Stimulated activated CD8-positive, alpha-beta memory T cell treated with anti-CD3 and anti-CD28 coated beads, Interleukin-7, amount 100 ng/mL, for 24 hours (primary cell): ENCODE measurements at regions not wholly inside any gene's neighbourhood (a gene's known extent, or its start where the extent isn't known, plus 50 kb on each side); places are given as distances from the start of the nearest gene placed in this dataset.

Source experiments
- DNase-seq: peaks from one replicate; pipeline ENCODE4 v3.0.0-alpha.2; 2020; ENCODE audit warnings: low read depth

DNA sequence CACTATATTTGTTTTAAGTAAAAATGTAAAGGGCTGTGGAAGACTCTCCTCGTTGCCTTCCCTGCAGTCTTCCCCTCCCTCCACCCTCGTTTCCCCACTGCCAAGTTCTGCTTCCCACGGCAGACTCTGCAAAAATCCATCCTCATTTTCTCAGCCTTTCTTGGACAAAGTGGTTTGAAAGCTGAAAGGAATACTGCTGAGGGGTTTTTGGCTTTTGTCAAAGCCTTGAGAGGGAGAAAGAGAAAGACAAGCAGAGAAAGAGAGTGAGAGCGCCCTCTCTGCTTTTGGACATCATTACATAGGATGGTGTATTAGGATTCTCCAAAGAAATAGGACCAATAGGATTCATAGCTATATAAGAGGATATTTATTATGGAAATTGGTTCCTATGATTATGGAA lies 455.9 kb upstream of the SOX11 start:
- no peak for DNase-seq

DNA sequence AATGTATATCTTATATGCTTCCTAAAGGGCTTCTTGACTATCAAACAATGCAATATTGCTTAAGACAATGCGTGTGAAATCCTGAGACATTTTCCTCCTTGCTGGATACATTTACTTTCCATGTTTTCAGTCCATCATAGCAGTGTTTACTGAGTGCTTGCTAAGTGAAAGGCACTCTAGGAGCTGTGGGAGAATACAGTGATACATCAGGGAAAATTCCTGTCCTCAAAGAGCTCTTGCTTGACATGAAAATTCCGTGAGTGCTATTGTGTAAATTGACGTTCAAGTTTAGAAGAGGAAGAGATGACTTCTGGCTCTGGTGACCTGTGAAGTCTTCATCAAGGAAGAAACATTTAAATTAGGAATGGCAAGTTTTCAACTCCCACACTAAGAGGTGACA lies 449.4 kb upstream of the SOX11 start:
- DNase-seq: no peak

DNA sequence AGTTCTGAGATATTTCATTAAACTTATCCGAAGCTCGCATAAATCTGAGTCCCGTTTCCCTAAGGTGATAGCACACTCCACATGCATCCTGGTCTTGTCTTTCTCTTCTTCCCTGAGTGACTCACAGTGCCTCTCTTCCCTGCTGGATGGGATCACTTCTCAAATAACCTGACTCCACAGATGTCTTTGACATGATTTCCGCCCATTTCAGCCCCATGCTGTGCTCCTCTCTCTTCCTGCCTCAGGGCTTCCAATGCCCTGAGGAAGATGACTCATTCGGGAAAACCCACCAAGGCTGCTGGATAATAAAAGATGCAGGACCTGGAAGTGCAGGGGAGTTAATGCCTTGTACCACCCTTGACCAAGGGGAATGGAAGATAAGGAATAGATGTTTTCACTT lies 441.7 kb upstream of the SOX11 start:
- DNase-seq: no peak

DNA sequence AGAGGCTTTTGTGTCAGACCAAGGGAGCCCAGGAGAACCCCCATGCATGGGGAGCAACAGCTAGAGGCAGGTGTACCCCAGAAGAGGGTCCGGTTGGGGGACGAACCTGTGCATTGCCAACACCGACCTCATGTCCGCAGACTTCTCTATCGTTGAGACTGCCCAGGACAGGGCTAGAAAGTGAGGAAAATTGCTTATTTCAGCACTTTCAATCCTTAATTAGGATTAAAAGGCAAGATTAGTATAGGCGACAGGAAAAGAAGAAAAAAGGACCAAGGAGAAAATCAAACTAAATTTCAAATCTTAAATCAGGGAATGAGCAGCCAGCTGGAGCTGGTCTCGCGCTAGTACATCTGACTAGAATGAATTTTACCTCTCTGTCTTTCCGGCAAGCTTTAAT lies 438.9 kb upstream of the SOX11 start:
- no peak for DNase-seq

DNA sequence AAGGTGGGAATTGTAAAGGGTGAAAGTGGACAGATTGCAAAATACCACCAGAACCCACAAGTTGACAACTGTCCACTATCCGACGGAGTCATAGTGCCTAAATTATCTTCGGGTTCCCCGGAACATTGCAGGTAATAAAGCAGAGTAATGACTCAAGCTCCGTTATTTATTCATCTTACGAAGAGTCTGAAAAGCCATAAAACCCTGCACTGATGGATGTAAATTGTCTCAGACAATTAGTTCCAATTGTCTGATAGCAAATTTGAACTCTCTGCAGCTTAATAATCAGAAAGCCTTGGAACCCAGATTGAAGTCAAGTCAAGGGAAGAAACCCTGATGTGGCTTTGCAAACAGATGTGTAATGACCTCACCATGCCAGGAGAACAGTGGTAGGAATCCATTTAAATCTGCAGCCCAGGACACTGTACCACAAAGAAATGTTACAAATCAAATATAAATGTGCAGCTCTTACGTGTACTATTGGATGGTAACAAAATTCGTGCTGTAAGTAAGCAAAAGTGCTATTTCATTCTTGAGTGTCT lies 437.3 kb upstream of the SOX11 start:
- no peak for DNase-seq

DNA sequence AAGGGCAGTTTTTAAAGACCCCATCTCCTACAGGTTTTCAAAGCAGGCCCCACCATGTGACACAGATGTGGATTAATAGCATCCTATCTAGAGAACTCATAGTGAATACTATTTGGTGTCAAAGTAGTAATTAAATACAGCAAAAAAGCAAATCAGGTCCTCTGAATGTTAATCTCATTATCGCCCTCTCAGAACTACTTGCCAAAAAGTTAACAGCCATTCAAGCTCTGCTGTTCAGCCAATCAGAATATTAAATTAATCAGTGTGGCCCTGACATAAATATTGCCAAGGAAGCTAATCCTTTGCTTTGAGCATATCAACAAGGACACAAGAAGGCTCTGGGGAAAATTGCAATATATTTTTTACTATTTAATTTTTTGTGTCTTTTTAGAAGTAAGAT lies 428.9 kb upstream of the SOX11 start:
- no peak for DNase-seq

DNA sequence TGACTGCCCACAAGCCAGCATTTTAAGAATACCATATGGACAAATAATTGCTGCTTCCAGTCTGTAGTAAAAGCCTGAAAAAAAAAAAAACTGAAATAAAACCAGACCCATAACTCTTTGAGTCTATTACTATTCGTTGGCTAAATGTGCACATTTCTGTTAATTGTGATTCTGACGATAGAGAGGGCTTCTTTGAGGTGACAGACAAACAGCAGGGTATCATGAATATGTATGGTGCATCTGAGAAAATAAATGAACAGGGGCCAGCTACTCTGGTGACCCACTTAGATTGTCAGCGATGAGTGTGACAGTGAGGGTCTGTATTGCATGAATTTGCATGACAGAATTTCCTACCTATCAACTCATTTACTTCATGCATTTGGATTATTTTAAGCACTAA lies 427.8 kb upstream of the SOX11 start:
- DNase-seq: no peak

DNA sequence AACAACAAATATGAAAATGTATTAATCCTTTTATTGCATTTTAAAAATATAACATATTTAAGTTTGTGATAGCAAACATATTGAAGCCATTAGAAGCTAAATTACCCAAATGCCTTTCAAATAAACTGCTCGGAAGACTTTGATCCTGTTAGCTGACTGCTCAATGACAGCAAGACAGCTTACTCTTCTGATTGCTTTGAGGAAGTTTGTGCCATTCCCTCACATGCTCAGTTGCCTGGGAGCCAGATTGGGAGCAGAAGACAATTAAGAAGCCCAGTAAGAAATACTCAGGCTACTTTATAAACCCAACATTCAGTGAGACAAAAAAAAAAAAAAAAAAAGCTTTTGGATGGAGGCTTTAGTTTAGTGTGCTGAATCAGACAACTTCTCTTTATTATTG lies 407.1 kb upstream of the SOX11 start:
- no peak for DNase-seq

DNA sequence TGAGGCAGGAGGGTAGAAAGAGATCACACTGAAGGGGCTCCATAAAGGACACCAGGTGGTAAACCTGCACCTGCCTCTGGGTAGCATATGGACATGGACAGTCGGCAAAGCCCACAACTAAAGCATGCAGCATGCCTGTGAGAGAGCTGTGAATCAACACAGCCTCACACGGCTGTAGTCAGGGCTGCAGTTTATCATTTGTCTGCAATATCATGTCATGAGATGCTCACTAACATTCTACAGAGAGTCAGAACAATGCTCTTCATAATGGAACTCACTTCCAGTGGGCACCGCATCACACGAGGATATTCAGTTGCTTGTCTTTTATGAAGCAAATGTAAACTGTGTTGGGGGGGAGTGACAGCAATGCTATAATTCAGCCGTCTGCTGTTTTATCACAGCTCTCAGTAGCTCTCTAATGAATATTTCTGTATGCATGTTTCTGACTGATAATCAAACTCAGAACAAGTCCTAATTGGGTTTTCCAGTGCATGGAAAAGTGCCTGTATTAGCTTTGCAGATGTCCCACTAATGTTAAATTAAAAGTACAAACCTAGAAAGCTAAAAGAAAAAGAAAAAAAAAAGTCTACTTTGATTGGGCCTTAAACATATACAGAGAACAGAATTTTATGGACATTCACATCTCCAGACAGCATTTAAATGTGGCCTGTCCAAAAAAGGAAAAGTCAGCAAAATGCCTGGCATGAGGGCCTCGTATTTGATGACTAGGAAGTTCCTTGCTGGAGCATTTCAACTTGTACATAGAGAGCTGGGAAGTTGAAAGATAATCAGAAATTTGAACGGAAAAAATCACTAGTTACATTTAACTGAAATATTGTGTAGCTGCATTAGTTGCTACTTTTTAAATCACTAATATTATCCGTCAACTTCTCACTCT lies 406.1 kb upstream of the SOX11 start:
- DNase-seq: no peak

DNA sequence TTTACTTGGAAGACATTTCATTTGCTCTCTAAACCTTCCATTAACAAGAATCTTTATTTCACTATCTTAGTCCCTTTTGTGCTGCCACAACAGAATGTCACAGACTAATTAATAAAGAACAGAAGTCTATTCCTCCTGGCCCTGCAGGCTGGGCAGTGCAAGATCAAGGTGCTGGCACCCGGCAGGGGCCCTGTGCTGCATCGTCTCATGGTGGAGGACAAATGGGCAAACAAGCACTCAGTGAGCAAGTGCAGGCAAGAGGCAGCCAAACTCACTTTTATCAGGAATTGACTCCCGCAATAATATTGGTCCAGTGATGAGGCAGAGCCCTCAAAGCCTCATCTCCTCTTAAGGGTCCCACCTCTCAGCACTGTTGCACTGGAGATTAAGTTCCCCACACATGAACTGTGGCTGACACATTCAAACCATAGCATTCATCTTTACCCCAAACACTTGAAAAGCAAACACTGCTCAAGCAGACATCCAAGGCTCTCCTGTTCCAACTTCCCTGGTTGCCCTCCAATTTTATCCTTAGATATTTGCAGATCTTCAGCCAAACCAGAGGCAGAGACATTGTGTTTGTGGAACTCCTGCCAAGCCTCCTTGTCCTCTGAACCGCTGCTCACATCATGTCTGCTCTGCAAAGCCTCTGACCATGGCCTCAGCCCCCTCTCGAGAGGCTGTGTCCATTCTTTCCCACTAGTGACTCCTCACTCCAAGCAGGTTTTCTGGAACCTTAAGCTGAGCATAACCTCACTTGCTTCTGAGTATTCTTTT lies 404.4 kb upstream of the SOX11 start:
- DNase-seq: no peak

DNA sequence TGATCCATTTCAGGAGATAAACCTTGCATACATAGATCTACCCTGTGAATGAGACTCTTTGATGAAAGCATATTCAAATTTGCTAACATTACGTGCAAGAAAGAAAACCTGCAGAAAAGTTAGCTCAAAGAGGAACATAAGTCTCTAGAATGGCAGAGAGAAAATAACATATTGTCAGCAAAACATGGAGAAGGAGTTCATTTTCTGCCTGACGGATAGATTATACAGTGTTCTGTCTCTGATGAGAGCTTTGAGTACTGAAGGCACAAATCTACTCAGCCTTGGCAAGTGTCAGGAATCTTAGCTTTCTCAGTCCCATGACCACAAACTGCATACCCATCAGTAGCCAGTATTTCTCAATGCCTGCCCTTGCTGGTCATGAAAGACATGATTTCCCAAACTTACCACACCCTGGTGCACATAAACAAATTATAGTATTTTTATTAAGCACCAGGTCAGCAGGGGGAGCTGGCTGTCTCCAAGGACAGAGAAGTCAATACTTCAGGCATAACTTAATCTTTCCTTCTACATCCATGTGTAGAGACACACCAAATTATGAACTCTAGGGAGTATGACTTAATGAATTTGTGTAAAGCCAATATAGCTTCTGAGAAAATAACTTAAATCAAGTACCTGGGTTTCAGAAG lies 401.2 kb upstream of the SOX11 start:
- DNase-seq: no peak

DNA sequence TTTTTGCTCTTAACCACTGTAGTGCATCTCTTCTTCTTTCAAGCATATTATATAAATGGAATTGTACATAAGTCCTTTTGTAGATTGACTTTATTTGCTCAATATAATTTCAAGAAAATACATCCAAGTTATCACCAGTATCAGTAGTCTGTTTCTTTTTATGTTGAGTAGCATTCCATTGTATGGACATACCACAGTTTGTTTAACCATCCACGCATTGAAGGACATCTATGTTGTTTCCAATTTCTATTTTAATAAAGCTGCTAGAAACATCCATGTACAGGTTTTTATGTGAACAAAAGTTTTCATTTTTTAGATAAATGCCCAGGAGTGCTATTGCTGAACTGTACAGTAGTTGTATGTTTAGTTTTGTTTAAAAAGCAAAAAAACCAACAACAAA lies 387.5 kb upstream of the SOX11 start:
- no peak for DNase-seq

DNA sequence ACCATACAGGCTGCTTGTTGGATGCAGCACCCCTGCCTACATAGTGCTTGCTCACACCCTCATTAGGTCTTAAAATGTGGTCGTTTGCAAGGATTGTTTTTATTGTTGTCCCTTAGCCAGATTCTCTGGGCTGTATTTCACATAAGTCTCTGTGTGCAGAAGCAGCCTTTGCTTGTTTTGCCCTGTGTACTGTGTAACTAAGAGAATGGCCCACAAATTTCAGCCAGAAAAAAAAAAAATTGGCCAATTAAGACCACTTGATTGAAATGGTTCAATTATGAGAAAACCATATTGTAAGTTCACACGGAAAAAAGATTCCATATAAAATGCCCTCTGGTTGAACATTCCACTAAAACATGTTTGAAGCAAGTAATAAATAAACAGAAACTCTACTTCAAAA lies 377.1 kb upstream of the SOX11 start:
- no peak for DNase-seq

DNA sequence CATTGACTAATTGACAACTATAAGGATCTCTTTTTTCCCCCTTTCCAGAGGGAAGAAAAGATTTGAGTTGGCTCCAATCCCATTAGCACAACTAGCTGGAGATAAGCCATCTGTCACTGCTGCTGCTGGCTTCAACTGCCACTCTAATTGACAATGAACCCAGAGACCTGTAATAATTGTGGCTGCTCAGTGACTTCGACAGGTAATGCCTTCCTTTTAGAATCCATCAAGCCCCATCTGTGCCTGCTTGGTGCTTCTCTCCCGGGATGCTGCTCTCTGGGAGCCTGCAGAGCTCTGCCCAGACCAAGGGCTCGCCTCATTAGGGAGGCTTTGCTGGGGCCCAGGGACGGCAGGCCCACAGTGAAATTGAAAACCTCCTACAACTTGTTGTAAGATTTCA lies 376.7 kb upstream of the SOX11 start:
- no peak for DNase-seq

DNA sequence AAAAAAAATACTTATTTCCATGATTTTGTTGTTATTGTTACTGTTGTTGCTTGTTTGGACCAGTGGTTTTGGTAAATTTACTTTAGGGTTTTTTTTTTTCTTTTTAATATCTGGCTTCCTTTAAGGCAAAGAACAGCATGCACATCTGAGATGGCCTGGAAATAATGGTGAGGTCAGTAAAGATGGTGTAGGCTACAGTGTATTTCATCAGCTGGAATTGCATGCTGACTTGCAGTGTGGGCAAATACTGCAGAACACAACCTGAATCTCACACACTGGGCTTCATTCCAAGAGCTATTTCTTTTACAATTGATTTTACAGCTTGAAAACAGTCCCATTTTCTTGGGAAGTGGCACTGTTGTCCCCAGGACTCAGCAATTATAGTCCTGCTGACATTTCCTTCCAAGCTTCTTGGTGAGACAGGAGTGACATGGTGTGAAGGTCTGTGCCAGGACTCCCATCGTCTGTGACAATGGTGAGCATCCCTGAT lies 376.1 kb upstream of the SOX11 start:
- DNase-seq: no peak

DNA sequence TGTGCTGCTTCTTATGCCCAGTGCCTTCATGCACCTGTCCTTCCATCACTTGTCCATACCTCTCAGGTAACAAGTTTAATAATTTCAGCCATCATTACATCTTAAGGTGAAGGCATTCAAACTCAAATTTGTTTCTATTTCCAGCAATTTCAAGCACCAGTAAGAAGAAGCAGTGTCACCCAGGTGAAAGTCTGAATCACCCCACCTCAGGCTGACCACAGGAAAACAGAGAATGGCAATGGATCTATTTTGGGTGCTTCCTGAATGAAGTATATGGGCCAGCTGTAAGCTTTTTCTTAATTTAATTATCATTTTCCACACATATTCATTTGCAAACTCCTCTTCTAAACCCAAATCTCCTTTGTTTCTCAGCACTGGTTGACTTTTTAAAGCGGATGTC lies 372.7 kb upstream of the SOX11 start:
- DNase-seq: no peak

DNA sequence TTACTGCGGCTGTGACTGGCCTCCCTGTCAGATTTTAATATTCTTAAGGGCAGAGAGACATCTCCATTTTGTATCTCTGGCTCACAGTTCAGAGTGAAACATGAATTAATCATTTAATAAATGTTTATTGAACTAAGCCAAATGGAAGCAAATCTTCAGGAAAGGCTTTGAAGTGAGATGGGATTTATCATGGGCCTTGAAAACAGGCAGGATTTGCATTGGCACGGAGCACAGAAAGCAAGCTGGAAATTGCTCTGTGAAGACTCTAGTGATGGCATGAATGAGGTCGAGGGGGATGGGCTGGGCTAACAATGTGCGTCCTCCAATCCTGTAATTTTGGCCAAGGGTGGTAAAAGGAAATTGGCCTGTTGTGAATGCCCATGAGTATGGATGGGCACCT lies 369.8 kb upstream of the SOX11 start:
- DNase-seq: no peak

DNA sequence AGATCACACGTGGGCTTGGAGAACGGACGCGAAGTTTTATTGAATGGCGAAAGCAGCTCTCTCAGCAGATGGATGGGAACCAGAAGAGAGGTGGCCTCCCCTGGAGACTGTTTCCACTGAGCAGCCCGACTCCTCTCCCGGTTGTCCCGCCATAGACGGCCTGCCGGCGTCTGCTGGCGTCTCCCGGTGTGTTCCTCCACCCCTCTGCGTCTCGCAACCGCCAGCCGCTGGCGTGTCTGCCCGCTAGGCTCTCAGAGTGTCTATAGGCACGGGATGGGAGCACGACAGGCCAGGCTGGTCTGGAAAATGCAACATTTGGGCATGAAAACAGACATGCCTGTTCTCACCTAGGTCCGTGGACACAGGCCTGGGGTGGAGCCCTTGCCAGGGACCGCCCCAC lies 366.7 kb upstream of the SOX11 start:
- DNase-seq: no peak

DNA sequence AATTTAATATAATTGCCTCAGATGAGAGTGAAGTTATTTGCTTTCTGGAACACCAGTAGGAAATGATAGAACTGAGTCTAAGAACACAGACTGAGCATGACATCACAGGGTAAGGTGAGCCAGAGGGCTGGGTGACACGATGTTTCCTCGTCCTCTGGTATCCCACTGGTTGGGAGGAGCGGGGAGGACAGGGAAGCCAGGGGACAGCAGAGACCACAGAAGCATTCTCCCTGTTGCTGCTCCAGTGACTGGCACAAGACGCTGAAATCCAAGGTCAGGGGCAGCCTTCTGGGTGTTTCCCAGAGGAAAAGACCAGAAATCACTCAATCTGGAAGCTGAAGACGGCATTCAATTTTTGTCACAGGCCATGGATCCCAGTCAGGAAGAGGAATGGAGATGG lies 363.4 kb upstream of the SOX11 start:
- DNase-seq: no peak

DNA sequence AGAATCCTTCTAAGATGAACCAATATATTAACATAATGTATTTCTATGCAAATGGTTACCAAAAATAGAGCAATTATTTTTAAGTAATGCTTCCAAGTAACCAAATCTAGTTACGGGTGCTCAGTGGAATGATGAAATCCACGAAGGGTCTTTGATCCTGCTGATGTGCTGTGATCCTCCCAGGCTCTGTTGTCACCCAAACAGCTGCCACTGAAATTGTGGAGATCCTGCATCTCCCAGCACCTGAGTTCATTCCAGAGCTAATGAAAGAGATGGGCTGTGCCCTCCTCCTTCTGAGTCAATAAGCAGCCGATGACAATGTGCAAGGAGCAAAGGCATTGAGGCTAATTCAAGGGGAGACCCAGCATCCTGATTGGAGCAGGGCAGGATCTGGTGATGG lies 362.4 kb upstream of the SOX11 start:
- no peak for DNase-seq

DNA sequence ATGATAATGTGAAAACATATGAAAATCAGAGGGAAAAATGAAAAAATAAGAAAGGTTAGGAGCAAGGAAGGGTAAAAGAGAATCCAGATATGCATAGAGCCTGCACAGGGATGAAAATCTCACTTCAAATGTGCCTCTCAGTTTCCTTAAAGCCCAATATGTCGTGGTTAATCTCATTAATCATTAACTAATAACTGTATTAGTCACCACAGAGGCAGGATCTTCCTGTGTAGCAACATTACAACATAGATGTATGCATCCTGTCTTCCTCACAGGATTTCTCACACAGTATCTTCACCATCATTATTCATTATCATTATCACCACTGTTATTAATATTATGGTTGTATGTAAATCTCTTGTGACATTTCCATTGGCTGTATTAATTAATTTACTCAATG lies 361.2 kb upstream of the SOX11 start:
- DNase-seq: no peak

DNA sequence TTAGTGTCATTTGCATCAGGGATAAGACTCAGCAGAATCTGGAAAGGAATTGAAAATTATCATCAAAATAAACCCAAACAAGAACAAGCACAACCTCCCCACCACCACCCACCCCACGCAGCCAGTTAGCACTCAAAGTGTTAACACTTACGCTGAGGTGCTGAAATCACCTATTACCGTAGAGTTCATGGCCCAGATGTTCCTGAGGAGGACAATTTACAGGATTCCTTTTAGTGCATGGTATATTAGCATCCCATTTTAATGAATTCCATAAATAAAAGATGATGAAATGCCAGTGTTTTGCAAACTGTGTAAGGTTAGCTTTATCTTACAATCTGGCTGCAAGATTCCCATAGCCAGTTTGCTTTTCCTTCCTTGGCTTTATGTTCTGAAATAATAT lies 359.3 kb upstream of the SOX11 start:
- no peak for DNase-seq

DNA sequence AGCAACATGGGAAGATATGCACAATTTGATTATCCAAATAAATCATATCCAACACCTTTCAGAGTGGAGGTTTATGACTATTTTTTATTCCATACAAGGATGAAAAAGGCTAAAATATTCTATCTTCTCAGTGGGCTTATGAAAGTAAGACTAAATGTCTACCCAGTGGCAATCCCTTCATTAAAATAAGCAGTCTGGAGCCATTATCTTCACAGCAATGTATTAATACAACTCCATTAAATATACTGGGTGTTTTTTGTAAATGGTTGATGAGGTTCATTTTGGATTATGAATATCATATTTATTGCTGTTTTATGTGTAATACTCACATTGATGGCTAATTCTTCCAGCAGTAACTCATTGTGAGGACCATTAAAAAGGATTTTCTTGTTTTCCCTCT lies 352.7 kb upstream of the SOX11 start:
- DNase-seq: no peak
